A549 (cell line): ENCODE measurements at regions not wholly inside any gene's neighbourhood (a gene's known extent, or its start where the extent isn't known, plus 50 kb on each side); places are given as distances from the start of the nearest gene placed in this dataset.

Experiments
- ATAC-seq, 2 experiments: fragments of 200-7000 bp in 1 of 2; fragments of >200 bp in 1 of 2; cut with Nextera tagmentation in 1 of 2; cut with Tn5 transposase in 1 of 2; 3 replicates each; pipeline versions ENCODE4 v1.8.0 to v1.9.1; 2018 to 2020; ENCODE audit warnings: mild to moderate bottlenecking in 1 of 2, moderate library complexity in 1 of 2
- CTCF ChIA-PET: fragments of 300-600 bp; sonication (Branson Sonifier 250); formaldehyde crosslinking; extraction: SDS; loops from one replicate; lab custom pipeline; 2021; ENCODE audit warnings: antibody characterized with exemption, inconsistent platforms; lab: Yijun Ruan, JAX
- POLR2A ChIA-PET: fragments of 350-600 bp; formaldehyde crosslinking; extraction: SDS; loops from one replicate; lab custom pipeline; 2021; ENCODE audit warnings: antibody characterized with exemption, inconsistent platforms; lab: Yijun Ruan, JAX
- DNase-seq, 2 experiments: peaks; one replicate each; pipeline versions ENCODE4 v3.0.0 to v3.0.0-alpha.2; 2011 to 2016; ENCODE audit warnings: low read depth in 1 of 2, low spot score in 1 of 2
- FAIRE-seq: peaks from 2 replicates; lab custom pipeline; 2011; peaks lifted over from hg19 to GRCh38; lab: Jason Lieb, UNC
- H3K27ac ChIP-seq, 2 experiments: fragments of >200 bp; sonication (Bioruptor Twin); formaldehyde crosslinking; 3 replicates each; pipeline ENCODE4 v1.5.1; 2016 to 2017
- H3K4me1 ChIP-seq: fragments of >200 bp; sonication (Bioruptor Twin); formaldehyde crosslinking; 3 replicates; pipeline ENCODE4 v1.6.1; 2016
- H3K4me2 ChIP-seq: fragments of >200 bp; sonication (Bioruptor Twin); formaldehyde crosslinking; 3 replicates; pipeline ENCODE4 v1.6.1; 2016
- H3K4me3 ChIP-seq: fragments of >200 bp; sonication (Bioruptor Twin); formaldehyde crosslinking; 3 replicates; pipeline ENCODE4 v1.5.1; 2016
- H3K9me3 ChIP-seq: fragments of >200 bp; sonication (Bioruptor Twin); formaldehyde crosslinking; 3 replicates; pipeline ENCODE4 v1.6.1; 2016
- ATOH8 ChIP-seq: fragments of 250-450 bp; sonication (Bioruptor Pico); IDR thresholded peaks from 2 replicates; pipeline ENCODE4 v1.5.0; 2020; ENCODE audit warnings: low read depth, mild to moderate bottlenecking, moderate library complexity
- BHLHE40 ChIP-seq: IDR thresholded peaks from 2 replicates; pipeline ENCODE4 v1.6.1; 2012; ENCODE audit warnings: low read depth, low read length, inconsistent platforms
- CHD2 ChIP-seq: fragments of 150-350 bp; IDR thresholded peaks from 2 replicates; pipeline ENCODE4 v1.6.1; 2014; ENCODE audit warnings: low read length; ENCODE audit not compliant: partially characterized antibody
- CHD4 ChIP-seq: fragments of 200-600 bp; sonication (generic); IDR thresholded peaks from 2 replicates; pipeline ENCODE4 v1.6.1; 2016; ENCODE audit warnings: antibody characterized with exemption, mild to moderate bottlenecking, borderline replicate concordance
- CTCF ChIP-seq: fragments of >200 bp; sonication (Bioruptor Twin); formaldehyde crosslinking; IDR thresholded peaks from 3 replicates; pipeline ENCODE4 v1.5.1; 2016
- ESRRA ChIP-seq: fragments of 150-350 bp; IDR thresholded peaks from 2 replicates; pipeline ENCODE4 v1.6.1; 2014; ENCODE audit warnings: mild to moderate bottlenecking, low read length, borderline replicate concordance
- FOSL2 ChIP-seq, 2 experiments: fragments of 450-650 bp in 1 of 2; fragments of >200 bp in 1 of 2; sonication (Bioruptor Twin) in 1 of 2; formaldehyde crosslinking; IDR thresholded peaks; 2 replicates each; pipeline versions ENCODE4 v1.5.0 to v1.6.1; 2016 to 2020; ENCODE audit warnings: mild to moderate bottlenecking in 1 of 2, moderate library complexity in 1 of 2
- FOXS1 ChIP-seq: fragments of 250-450 bp; sonication (Bioruptor Pico); IDR thresholded peaks from 2 replicates; pipeline ENCODE4 v1.5.0; 2020; ENCODE audit warnings: mild to moderate bottlenecking, moderate library complexity
- HMGXB4 ChIP-seq: fragments of 250-450 bp; sonication (Bioruptor Pico); IDR thresholded peaks from 2 replicates; pipeline ENCODE4 v1.5.0; 2021; ENCODE audit warnings: mild to moderate bottlenecking, moderate library complexity, borderline replicate concordance
- HOXB13 ChIP-seq: fragments of 250-450 bp; sonication (Bioruptor Pico); IDR thresholded peaks from 2 replicates; pipeline ENCODE4 v1.5.0; 2020; ENCODE audit warnings: low read depth, mild to moderate bottlenecking, moderate library complexity
- MYC ChIP-seq: IDR thresholded peaks from 2 replicates; pipeline ENCODE4 v1.6.1; 2012; ENCODE audit warnings: mild to moderate bottlenecking, inconsistent platforms, low read length, improper control_type of control experiment, borderline replicate concordance
- NFE2L2 ChIP-seq: fragments of 150-350 bp; conservative IDR thresholded peaks from 2 replicates; pipeline ENCODE4 v1.6.1; 2014; ENCODE audit warnings: low read length
- NPAS2 ChIP-seq: fragments of 250-450 bp; sonication (Bioruptor Pico); IDR thresholded peaks from 2 replicates; pipeline ENCODE4 v1.8.0; 2022; ENCODE audit warnings: mild to moderate bottlenecking, moderate library complexity, borderline replicate concordance
- PBX3 ChIP-seq: IDR thresholded peaks from 2 replicates; pipeline ENCODE4 v1.6.1; 2012
- REST ChIP-seq: fragments of 200-600 bp; sonication (generic); IDR thresholded peaks from 2 replicates; pipeline ENCODE4 v1.6.1; 2016; ENCODE audit warnings: antibody characterized with exemption, mild to moderate bottlenecking, moderate library complexity
- SMC3 ChIP-seq: fragments of >200 bp; sonication (Bioruptor Twin); formaldehyde crosslinking; IDR thresholded peaks from 3 replicates; pipeline ENCODE4 v1.6.1; 2018; ENCODE audit warnings: inconsistent platforms
- SREBF2 ChIP-seq: fragments of 450-650 bp; IDR thresholded peaks from 2 replicates; pipeline ENCODE4 v1.6.1; 2014; ENCODE audit warnings: mild to moderate bottlenecking, moderate library complexity
- USF2 ChIP-seq: fragments of 450-650 bp; IDR thresholded peaks from 2 replicates; pipeline ENCODE4 v1.6.1; 2014; ENCODE audit warnings: antibody characterized with exemption
- ZFP36 ChIP-seq: fragments of 450-650 bp; IDR thresholded peaks from 2 replicates; pipeline ENCODE4 v1.6.1; 2014; ENCODE audit warnings: borderline replicate concordance; ENCODE audit not compliant: partially characterized antibody
- ZNF302 ChIP-seq: fragments of 250-450 bp; sonication (Bioruptor Pico); IDR thresholded peaks from 2 replicates; pipeline ENCODE4 v1.9.0; 2021; ENCODE audit warnings: inconsistent platforms, mild to moderate bottlenecking, moderate library complexity
- WGBS: methylation state at CpG from one replicate; pipeline ENCODE4 v1.1.6; 2017; ENCODE audit errors: missing lambda C conversion rate; 5-methylcytosine and 5-hydroxymethylcytosine counted together

- TF ChIP-seq ATOH8 (CRISPR knock-in tag): no peak
- TF ChIP-seq, all 56 proteins: peak for 0
These were observed 71.7 kb downstream of the MRM1 start (continued) for GRCh38 chr17:36673068-36673467.

- Histone ChIP-seq H3K4me1 (no peaks in the 10 kb centered on the region), H3K4me3 (no peak overlapping the region), H3K4me2 (no peak overlapping the region), H3K9me3 (no peaks in the 10 kb centered on the region), H3K27ac (no peak overlapping the region)
- 75% methylated on average over 7 of the region's 7 CpGs for WGBS
- ChIA-PET CTCF (interaction anchor here (1.3 to 2.6 kb wide), 3 partner anchors 18 to 47 kb away, joined by 3 to 8 read pairs (median 5); no protein-coding TSS in a partner anchor), POLR2A (no interaction called here)
- FAIRE-seq (no peak), DNase-seq (no peak), ATAC-seq (no peak)
- TF ChIP-seq PBX3 (no peak), CTCF (no peak), MYC (no peak), HMGXB4 (CRISPR knock-in tag) (no peak), SREBF2 (no peak), FOXS1 (CRISPR knock-in tag) (no peak), FOSL2 (IDR thresholded peaks at IDR 0.05) (no peak), FOSL2 (CRISPR knock-in tag; IDR thresholded peaks at IDR 0.05) (no peak), SMC3 (no peak), HOXB13 (CRISPR knock-in tag) (no peak), NPAS2 (no peak), ZNF302 (CRISPR knock-in tag) (no peak), REST (no peak), CHD4 (no peak), CHD2 (no peak), ESRRA (no peak), USF2 (no peak), BHLHE40 (no peak), ZFP36 (no peak), NFE2L2 (no peak)
These were observed 72.4 kb downstream of the MRM1 start for GRCh38 chr17:36673637-36674277.
